HG02870 (cell line): ENCODE measurements at regions not wholly inside any gene's neighbourhood (a gene's known extent, or its start where the extent isn't known, plus 50 kb on each side); places are given as distances from the start of the nearest gene placed in this dataset.

ENCODE experiments used
- ATAC-seq: cut with Tn5 transposase; IDR thresholded peaks from one replicate; pipeline ENCODE4 v1.9.1; 2021; ENCODE audit warnings: mild to moderate bottlenecking, moderate library complexity; ENCODE audit not compliant: unreplicated experiment

GRCh38 chr4:165666836-165667235, 206.2 kb upstream of the TLL1 start:
- no peak for ATAC-seq

- no peak for ATAC-seq
Observed at GRCh38 chr4:165667969-165668368, 205.1 kb upstream of the TLL1 start.

- ATAC-seq = no peak
Observed at GRCh38 chr4:165668694-165669093, 204.3 kb upstream of the TLL1 start.

- no peak for ATAC-seq
Observed at GRCh38 chr4:165677081-165677480, 196.0 kb upstream of the TLL1 start.

- ATAC-seq = no peak
Observed at GRCh38 chr4:165678236-165678935, 194.7 kb upstream of the TLL1 start.

- no peak for ATAC-seq
Observed at GRCh38 chr4:165678936-165679325, 194.1 kb upstream of the TLL1 start.

GRCh38 chr4:165680821-165681220, 192.2 kb upstream of the TLL1 start:
- no peak for ATAC-seq

GRCh38 chr4:165682611-165683010, 190.4 kb upstream of the TLL1 start:
- no peak for ATAC-seq

- no peak for ATAC-seq
Observed at GRCh38 chr4:165684177-165684805, 188.7 kb upstream of the TLL1 start.

- no peak for ATAC-seq
Observed at GRCh38 chr4:165686756-165687155, 186.3 kb upstream of the TLL1 start.

- no peak for ATAC-seq
Observed at GRCh38 chr4:165689159-165689558, 183.9 kb upstream of the TLL1 start.

GRCh38 chr4:165692082-165692481, 181.0 kb upstream of the TLL1 start:
- ATAC-seq = no peak

GRCh38 chr4:165698272-165698671, 174.8 kb upstream of the TLL1 start:
- ATAC-seq = no peak

- ATAC-seq = no peak
Observed at GRCh38 chr4:165699055-165699454, 174.0 kb upstream of the TLL1 start.

GRCh38 chr4:165700855-165701254, 172.2 kb upstream of the TLL1 start:
- no peak for ATAC-seq

GRCh38 chr4:165707128-165707527, 165.9 kb upstream of the TLL1 start:
- ATAC-seq = no peak

GRCh38 chr4:165709516-165709915, 163.5 kb upstream of the TLL1 start:
- no peak for ATAC-seq

- ATAC-seq = no peak
Observed at GRCh38 chr4:165709973-165710526, 163.0 kb upstream of the TLL1 start.

GRCh38 chr4:165711436-165711835, 161.6 kb upstream of the TLL1 start:
- no peak for ATAC-seq

GRCh38 chr4:165711912-165712311, 161.1 kb upstream of the TLL1 start:
- ATAC-seq = no peak

- no peak for ATAC-seq
Observed at GRCh38 chr4:165714650-165715049, 158.4 kb upstream of the TLL1 start.

GRCh38 chr4:165715211-165715610, 157.8 kb upstream of the TLL1 start:
- no peak for ATAC-seq
